H9 (cell line): ENCODE measurements at regions not wholly inside any gene's neighbourhood (a gene's known extent, or its start where the extent isn't known, plus 50 kb on each side); places are given as distances from the start of the nearest gene placed in this dataset.

Experiments
- DNase-seq: peaks from one replicate; pipeline ENCODE4 v3.0.0-alpha.2; 2017
- H2AFZ ChIP-seq: one replicate; pipeline ENCODE4 v1.6.1; 2013; ENCODE audit warnings: mild to moderate bottlenecking, low read length, control low read depth, moderate library complexity
- H2AK5ac ChIP-seq: 2 replicates; pipeline ENCODE4 v1.6.1; 2013; ENCODE audit warnings: low read length, control low read depth, mixed read lengths; ENCODE audit not compliant: insufficient read length
- H2BK120ac ChIP-seq: one replicate; pipeline ENCODE4 v1.6.1; 2013; ENCODE audit warnings: low read depth, mild to moderate bottlenecking, low read length, control low read depth, inconsistent platforms; ENCODE audit not compliant: poor library complexity, severe bottlenecking
- H2BK12ac ChIP-seq: 2 replicates; pipeline ENCODE4 v1.6.1; 2013; ENCODE audit warnings: low read length, control low read depth, mixed read lengths, low read depth; ENCODE audit not compliant: insufficient read length
- H2BK15ac ChIP-seq: 2 replicates; pipeline ENCODE4 v1.6.1; 2013; ENCODE audit warnings: low read depth, low read length, control low read depth
- H2BK20ac ChIP-seq: one replicate; pipeline ENCODE4 v1.6.1; 2013; ENCODE audit warnings: low read depth, mild to moderate bottlenecking, low read length, control low read depth, inconsistent platforms; ENCODE audit not compliant: poor library complexity, severe bottlenecking
- H2BK5ac ChIP-seq: 2 replicates; pipeline ENCODE4 v1.6.1; 2013; ENCODE audit warnings: low read length, control low read depth, mixed read lengths; ENCODE audit not compliant: insufficient read length
- H3K14ac ChIP-seq: 2 replicates; pipeline ENCODE4 v1.6.1; 2013; ENCODE audit warnings: low read length, control low read depth; ENCODE audit not compliant: insufficient read depth
- H3K18ac ChIP-seq: 2 replicates; pipeline ENCODE4 v1.6.1; 2013; ENCODE audit warnings: low read depth, mild to moderate bottlenecking, mixed read lengths, low read length, control low read depth; ENCODE audit not compliant: insufficient read length
- H3K23ac ChIP-seq: 2 replicates; pipeline ENCODE4 v1.6.1; 2013; ENCODE audit warnings: low read length, control low read depth, mixed read lengths, low read depth; ENCODE audit not compliant: insufficient read length
- H3K23me2 ChIP-seq: 2 replicates; pipeline ENCODE4 v1.6.1; 2013; ENCODE audit warnings: low read depth, mild to moderate bottlenecking, mixed read lengths, low read length, control low read depth; ENCODE audit not compliant: insufficient read length, poor library complexity, severe bottlenecking
- H3K27ac ChIP-seq: 2 replicates; pipeline ENCODE4 v1.5.1; 2013; ENCODE audit warnings: low read length, control low read depth, mixed read lengths, low read depth; ENCODE audit not compliant: insufficient read length
- H3K27me3 ChIP-seq: 2 replicates; pipeline ENCODE4 v1.6.1; 2013; ENCODE audit warnings: low read length, control low read depth, inconsistent platforms; ENCODE audit not compliant: insufficient read depth
- H3K4ac ChIP-seq: 2 replicates; pipeline ENCODE4 v1.6.1; 2013; ENCODE audit warnings: low read depth, mild to moderate bottlenecking, control low read depth, inconsistent platforms, low read length, moderate library complexity
- H3K4me1 ChIP-seq: 2 replicates; pipeline ENCODE4 v1.6.1; 2013; ENCODE audit warnings: low read length, control low read depth, inconsistent platforms; ENCODE audit not compliant: insufficient read depth
- H3K4me2 ChIP-seq: 2 replicates; pipeline ENCODE4 v1.6.1; 2013; ENCODE audit warnings: low read length, control low read depth, mixed read lengths; ENCODE audit not compliant: insufficient read length, insufficient read depth
- H3K56ac ChIP-seq: 2 replicates; pipeline ENCODE4 v1.6.1; 2013; ENCODE audit warnings: low read depth, mild to moderate bottlenecking, mixed read lengths, low read length, control low read depth; ENCODE audit not compliant: insufficient read length
- H3K79me1 ChIP-seq: 2 replicates; pipeline ENCODE4 v1.6.1; 2013; ENCODE audit warnings: low read depth, mild to moderate bottlenecking, moderate library complexity, low read length, control low read depth, inconsistent platforms; ENCODE audit not compliant: insufficient read depth, poor library complexity, severe bottlenecking
- H3K79me2 ChIP-seq: 2 replicates; pipeline ENCODE4 v1.6.1; 2013; ENCODE audit warnings: low read length, control low read depth, inconsistent platforms; ENCODE audit not compliant: insufficient read depth
- H3K9ac ChIP-seq: 2 replicates; pipeline ENCODE4 v1.6.1; 2013; ENCODE audit warnings: low read length, control low read depth, mixed read lengths; ENCODE audit not compliant: insufficient read length; ENCODE audit errors: extremely low read depth
- H3K9me3 ChIP-seq: one replicate; pipeline ENCODE4 v1.6.1; 2013; ENCODE audit warnings: low read depth, low read length, inconsistent platforms; ENCODE audit not compliant: control insufficient read depth
- H3T11ph ChIP-seq: one replicate; pipeline ENCODE4 v1.6.1; 2013; ENCODE audit warnings: mild to moderate bottlenecking, low read length, control low read depth, inconsistent platforms
- H4K20me1 ChIP-seq: one replicate; pipeline ENCODE4 v1.6.1; 2013; ENCODE audit not compliant: control insufficient read depth, insufficient read length, insufficient read depth
- H4K5ac ChIP-seq: 2 replicates; pipeline ENCODE4 v1.6.1; 2013; ENCODE audit warnings: low read depth, mild to moderate bottlenecking, mixed read lengths, low read length, control low read depth; ENCODE audit not compliant: insufficient read length
- H4K8ac ChIP-seq: replicated peaks from 2 replicates; pipeline ENCODE4 v1.6.1; 2013; ENCODE audit warnings: low read length, control low read depth, mixed read lengths, low read depth; ENCODE audit not compliant: insufficient read length
- H4K91ac ChIP-seq: 2 replicates; pipeline ENCODE4 v1.6.1; 2013; ENCODE audit warnings: low read depth, mild to moderate bottlenecking, moderate library complexity, mixed read lengths, low read length, control low read depth; ENCODE audit not compliant: insufficient read length
- H3K27ac Mint-ChIP-seq, 3 experiments: 2 replicates in 2 of 3; 3 replicates in 1 of 3; pipeline ENCODE4 v1.8.0; 2020 to 2021; ENCODE audit warnings: mixed read lengths in 3 of 3, mild to moderate bottlenecking in 1 of 3, moderate library complexity in 1 of 3
- H3K27me3 Mint-ChIP-seq: 2 replicates; pipeline ENCODE4 v1.8.0; 2021; ENCODE audit warnings: low read depth, mild to moderate bottlenecking, moderate library complexity, mixed read lengths
- H3K36me3 Mint-ChIP-seq, 3 experiments: 2 replicates in 2 of 3; 3 replicates in 1 of 3; pipeline ENCODE4 v1.8.0; 2020 to 2021; ENCODE audit warnings: low read depth in 3 of 3, mixed read lengths in 3 of 3; ENCODE audit not compliant: insufficient read depth in 1 of 3
- H3K4me1 Mint-ChIP-seq, 2 experiments: 2 replicates each; pipeline ENCODE4 v1.8.0; 2020; ENCODE audit warnings: mixed read lengths in 2 of 2
- H3K4me3 Mint-ChIP-seq, 2 experiments: 2 replicates in 1 of 2; 3 replicates in 1 of 2; pipeline ENCODE4 v1.8.0; 2020 to 2021; ENCODE audit warnings: mild to moderate bottlenecking in 2 of 2, mixed read lengths in 2 of 2, moderate library complexity in 1 of 2
- H3K9me3 Mint-ChIP-seq, 2 experiments: 2 replicates in 1 of 2; 3 replicates in 1 of 2; pipeline ENCODE4 v1.8.0; 2020; ENCODE audit warnings: mild to moderate bottlenecking in 2 of 2, mixed read lengths in 2 of 2, moderate library complexity in 1 of 2
- WGBS: extraction: QIAGEN DNeasy Blood & Tissue Kit; methylation state at CpG from one replicate; pipeline ENCODE4 v1.1.7; 2013; ENCODE audit warnings: missing lambda C conversion rate, low lambda C conversion rate, mixed read lengths; ENCODE audit not compliant: insufficient read length; ENCODE audit errors: extremely low coverage; 5-methylcytosine and 5-hydroxymethylcytosine counted together
- TF ChIP-seq, protein P1 (sequence below): fragments of 200-600 bp; sonication (generic); conservative IDR thresholded peaks from 3 replicates; pipeline ENCODE4 v1.8.0; 2021; ENCODE audit warnings: antibody characterized with exemption, mild to moderate bottlenecking

DNA sequence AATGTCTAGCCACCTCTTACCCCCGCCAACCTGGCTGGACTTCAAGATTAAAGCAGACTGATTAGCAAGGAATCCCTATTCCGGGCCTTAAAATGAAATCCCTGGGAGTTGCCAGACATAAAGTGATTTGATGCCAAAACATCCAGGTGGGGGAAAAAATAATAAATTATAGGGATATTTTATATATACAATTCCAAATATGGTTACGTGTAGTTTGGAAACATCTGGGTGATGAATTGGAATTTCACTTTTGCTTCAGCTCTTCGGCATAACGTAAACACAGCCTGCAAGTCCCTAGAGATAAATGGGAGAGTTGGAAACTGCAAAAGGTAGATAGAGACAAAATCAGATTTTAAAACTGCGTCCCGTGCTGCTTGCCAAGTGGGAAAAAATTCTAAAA is 545.5 kb upstream of the MDFIC2 start:
- Histone ChIP-seq H3K23me2 (no peaks in the 10 kb centered on the region), H3K18ac (no peak overlapping the region), H3K14ac (no peak overlapping the region), H2BK12ac (no peak overlapping the region), H2AK5ac (no peak overlapping the region), H3K27ac (no peak overlapping the region), H2BK15ac (no peak overlapping the region), H3K9ac (no peak overlapping the region), H3K56ac (no peak overlapping the region), H3K4me1 (peaks cover 6% of the 10 kb centered on the region; the same call in 1 of the 2 replicates), H3K79me1 (no peaks in the 10 kb centered on the region), H3K79me2 (no peaks in the 10 kb centered on the region), H3K4ac (no peak overlapping the region), H3K27me3 (no peaks in the 10 kb centered on the region), H4K91ac (no peak overlapping the region), H2BK5ac (no peak overlapping the region), H2BK120ac (no peak overlapping the region), H3K4me2 (no peak overlapping the region), H3K23ac (no peak overlapping the region), H3K9me3 (no peaks in the 10 kb centered on the region), H4K8ac (no peak overlapping the region), H4K20me1 (no peaks in the 10 kb centered on the region), H2BK20ac (no peak overlapping the region), H3T11ph (no peak overlapping the region), H4K5ac (no peak overlapping the region), H2AFZ (no peak overlapping the region)
- TF ChIP-seq, protein P1, sequence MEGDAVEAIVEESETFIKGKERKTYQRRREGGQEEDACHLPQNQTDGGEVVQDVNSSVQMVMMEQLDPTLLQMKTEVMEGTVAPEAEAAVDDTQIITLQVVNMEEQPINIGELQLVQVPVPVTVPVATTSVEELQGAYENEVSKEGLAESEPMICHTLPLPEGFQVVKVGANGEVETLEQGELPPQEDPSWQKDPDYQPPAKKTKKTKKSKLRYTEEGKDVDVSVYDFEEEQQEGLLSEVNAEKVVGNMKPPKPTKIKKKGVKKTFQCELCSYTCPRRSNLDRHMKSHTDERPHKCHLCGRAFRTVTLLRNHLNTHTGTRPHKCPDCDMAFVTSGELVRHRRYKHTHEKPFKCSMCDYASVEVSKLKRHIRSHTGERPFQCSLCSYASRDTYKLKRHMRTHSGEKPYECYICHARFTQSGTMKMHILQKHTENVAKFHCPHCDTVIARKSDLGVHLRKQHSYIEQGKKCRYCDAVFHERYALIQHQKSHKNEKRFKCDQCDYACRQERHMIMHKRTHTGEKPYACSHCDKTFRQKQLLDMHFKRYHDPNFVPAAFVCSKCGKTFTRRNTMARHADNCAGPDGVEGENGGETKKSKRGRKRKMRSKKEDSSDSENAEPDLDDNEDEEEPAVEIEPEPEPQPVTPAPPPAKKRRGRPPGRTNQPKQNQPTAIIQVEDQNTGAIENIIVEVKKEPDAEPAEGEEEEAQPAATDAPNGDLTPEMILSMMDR: no peak
- Mint-ChIP-seq H3K27ac (peak overlapping the region in 2 of 3 experiments; percentile 34 to 57; a peak in 1 of 7 replicates), H3K4me1 (peaks cover 36 to 44% of the 10 kb centered on the region in 2 experiments), H3K27me3 (no peaks in the 10 kb centered on the region), H3K36me3 (peaks cover 0 to 11% (median 5%) of the 10 kb centered on the region in 3 experiments; a peak in 6 of 7 replicates), H3K4me3 (no peak overlapping the region), H3K9me3 (peaks cover 5 to 7% of the 10 kb centered on the region in 2 experiments; a peak in 4 of 5 replicates)
- no peak for DNase-seq
- WGBS: no CpG with 5 or more reads among the region's 7 CpGs
